SU-DHL-6 (cell line): ENCODE measurements at regions not wholly inside any gene's neighbourhood (a gene's known extent, or its start where the extent isn't known, plus 50 kb on each side); places are given as distances from the start of the nearest gene placed in this dataset.

Experiments
- H2AFZ ChIP-seq: fragments of 200-600 bp; sonication (generic); 2 replicates; pipeline ENCODE4 v1.6.1; 2014; ENCODE audit warnings: low read depth, mild to moderate bottlenecking, moderate library complexity, mixed read lengths, antibody characterized with exemption, low read length; ENCODE audit not compliant: severe bottlenecking
- H3F3A ChIP-seq: fragments of 200-600 bp; shearing (Covaris generic); 2 replicates; pipeline ENCODE4 v1.6.0; 2016; ENCODE audit warnings: antibody characterized with exemption, mild to moderate bottlenecking; ENCODE audit not compliant: insufficient read depth
- H3K27ac ChIP-seq: fragments of 200-600 bp; sonication (generic); 2 replicates; pipeline ENCODE4 v1.5.1; 2016; ENCODE audit warnings: low read depth, mild to moderate bottlenecking, low read length, moderate library complexity, mixed read lengths
- H3K27me3 ChIP-seq: fragments of 200-600 bp; sonication (generic), shearing (Covaris generic); 2 replicates; pipeline ENCODE4 v1.6.0; 2014; ENCODE audit warnings: mild to moderate bottlenecking, low read length
- H3K36me3 ChIP-seq: fragments of 200-600 bp; sonication (generic); 2 replicates; pipeline ENCODE4 v1.6.1; 2014; ENCODE audit warnings: mild to moderate bottlenecking, low read length, mixed read lengths
- H3K4me2 ChIP-seq: fragments of 300-600, 200-600 bp; shearing (Covaris generic), sonication (generic); 2 replicates; pipeline ENCODE4 v1.6.0; 2014; ENCODE audit warnings: low read length, low read depth, mild to moderate bottlenecking; ENCODE audit not compliant: poor library complexity, severe bottlenecking
- H3K4me3 ChIP-seq: fragments of 200-600 bp; sonication (generic); 2 replicates; pipeline ENCODE4 v1.5.1; 2014; ENCODE audit warnings: antibody characterized with exemption, low read length, mild to moderate bottlenecking, mixed read lengths; ENCODE audit not compliant: insufficient read depth, poor library complexity, severe bottlenecking
- H3K79me2 ChIP-seq: fragments of 200-600 bp; sonication (generic); 2 replicates; pipeline ENCODE4 v1.6.1; 2014; ENCODE audit warnings: mild to moderate bottlenecking, low read length, moderate library complexity; ENCODE audit not compliant: insufficient read depth
- H3K9ac ChIP-seq: fragments of 200-600 bp; sonication (generic); 2 replicates; pipeline ENCODE4 v1.7.0; 2014; ENCODE audit warnings: mild to moderate bottlenecking, low read length
- H3K9me2 ChIP-seq: fragments of 200-600 bp; sonication (generic); replicated peaks from 2 replicates; pipeline ENCODE4 v1.6.1; 2014; ENCODE audit warnings: low read length; ENCODE audit not compliant: insufficient read depth
- H3K9me3 ChIP-seq: fragments of 200-600 bp; sonication (generic); 2 replicates; pipeline ENCODE4 v1.6.1; 2014; ENCODE audit warnings: low read length, mixed read lengths; ENCODE audit not compliant: insufficient read depth
- H4K20me1 ChIP-seq: fragments of 200-600 bp; sonication (generic); 2 replicates; pipeline ENCODE4 v1.6.1; 2014; ENCODE audit warnings: low read depth, mild to moderate bottlenecking, antibody characterized with exemption, low read length, moderate library complexity, mixed read lengths
- EZH2phosphoT487 ChIP-seq: fragments of 200-600 bp; sonication (generic), shearing (Covaris generic); conservative IDR thresholded peaks from 2 replicates; pipeline ENCODE4 v1.6.1; 2018; ENCODE audit warnings: mild to moderate bottlenecking, antibody characterized with exemption, low read length, moderate library complexity, mixed read lengths
- TF ChIP-seq, protein P1 (sequence below): fragments of 200-600 bp; sonication (generic); IDR thresholded peaks from one replicate; pipeline ENCODE4 v1.5.1; 2017; ENCODE audit warnings: antibody characterized with exemption, mild to moderate bottlenecking, low read length, moderate library complexity; ENCODE audit not compliant: insufficient read depth, poor library complexity, severe bottlenecking

DNA sequence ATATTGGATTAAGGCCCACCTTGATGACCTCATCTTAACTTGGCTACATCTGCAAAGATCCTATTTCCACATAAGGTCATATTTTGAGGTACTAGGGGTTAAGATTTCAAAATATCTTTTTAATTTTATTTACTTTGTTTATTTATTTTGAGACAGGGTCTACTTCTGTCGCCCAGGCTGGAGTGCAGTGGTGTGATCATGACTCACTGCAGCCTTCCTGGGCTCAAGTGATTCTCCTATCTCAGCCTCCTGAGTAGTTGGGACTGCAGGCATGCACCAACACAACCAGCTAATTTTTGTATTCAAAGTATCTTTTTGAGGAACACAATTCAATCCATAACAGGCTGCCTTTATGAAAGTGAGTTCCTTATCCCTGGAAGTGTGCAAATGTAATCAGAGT, 212.3 kb downstream of the PALM2AKAP2 start:
- no peaks in the 10 kb centered on the region for H3K9me2 ChIP-seq
- no peaks in the 10 kb centered on the region for H3F3A ChIP-seq
- no peaks in the 10 kb centered on the region for H3K36me3 ChIP-seq
- no peak overlapping the region for H3K4me3 ChIP-seq
- peaks cover 11% of the 10 kb centered on the region; the same call in 1 of the 2 replicates for H3K9me3 ChIP-seq
- no peaks in the 10 kb centered on the region for H3K27me3 ChIP-seq
- no peak overlapping the region for H3K27ac ChIP-seq
- H3K4me2 ChIP-seq = no peak overlapping the region
- H3K79me2 ChIP-seq = no peaks in the 10 kb centered on the region
- TF ChIP-seq EZH2phosphoT487 = no peak
- TF ChIP-seq, protein P1, sequence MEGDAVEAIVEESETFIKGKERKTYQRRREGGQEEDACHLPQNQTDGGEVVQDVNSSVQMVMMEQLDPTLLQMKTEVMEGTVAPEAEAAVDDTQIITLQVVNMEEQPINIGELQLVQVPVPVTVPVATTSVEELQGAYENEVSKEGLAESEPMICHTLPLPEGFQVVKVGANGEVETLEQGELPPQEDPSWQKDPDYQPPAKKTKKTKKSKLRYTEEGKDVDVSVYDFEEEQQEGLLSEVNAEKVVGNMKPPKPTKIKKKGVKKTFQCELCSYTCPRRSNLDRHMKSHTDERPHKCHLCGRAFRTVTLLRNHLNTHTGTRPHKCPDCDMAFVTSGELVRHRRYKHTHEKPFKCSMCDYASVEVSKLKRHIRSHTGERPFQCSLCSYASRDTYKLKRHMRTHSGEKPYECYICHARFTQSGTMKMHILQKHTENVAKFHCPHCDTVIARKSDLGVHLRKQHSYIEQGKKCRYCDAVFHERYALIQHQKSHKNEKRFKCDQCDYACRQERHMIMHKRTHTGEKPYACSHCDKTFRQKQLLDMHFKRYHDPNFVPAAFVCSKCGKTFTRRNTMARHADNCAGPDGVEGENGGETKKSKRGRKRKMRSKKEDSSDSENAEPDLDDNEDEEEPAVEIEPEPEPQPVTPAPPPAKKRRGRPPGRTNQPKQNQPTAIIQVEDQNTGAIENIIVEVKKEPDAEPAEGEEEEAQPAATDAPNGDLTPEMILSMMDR = no peak
- H2AFZ ChIP-seq = no peak overlapping the region
- H3K9ac ChIP-seq = no peak overlapping the region
- H4K20me1 ChIP-seq = no peaks in the 10 kb centered on the region

GRCh38 chr9:109993250-109993978, 213.4 kb downstream of the PALM2AKAP2 start:
- Histone ChIP-seq H4K20me1 (no peaks in the 10 kb centered on the region), H3K9me3 (0 out of 2 replicates have a peak, but pooled peaks cover 7% of the 10 kb centered on the region), H3K4me3 (no peak overlapping the region), H3K27ac (no peak overlapping the region), H3K4me2 (no peak overlapping the region), H3F3A (no peaks in the 10 kb centered on the region), H3K36me3 (no peaks in the 10 kb centered on the region), H3K9me2 (no peaks in the 10 kb centered on the region), H3K79me2 (no peaks in the 10 kb centered on the region), H2AFZ (no peak overlapping the region), H3K9ac (no peak overlapping the region), H3K27me3 (no peaks in the 10 kb centered on the region)
- TF ChIP-seq, protein P1 = no peak
- TF ChIP-seq EZH2phosphoT487 = no peak

- Histone ChIP-seq H3K27ac (no peak overlapping the region), H3K36me3 (no peaks in the 10 kb centered on the region), H3K27me3 (no peaks in the 10 kb centered on the region), H3F3A (no peaks in the 10 kb centered on the region), H3K4me2 (no peak overlapping the region), H3K9me2 (no peaks in the 10 kb centered on the region), H3K9me3 (0 out of 2 replicates have a peak, but pooled peaks cover 7% of the 10 kb centered on the region), H2AFZ (no peak overlapping the region), H4K20me1 (no peaks in the 10 kb centered on the region), H3K4me3 (no peak overlapping the region), H3K9ac (no peak overlapping the region), H3K79me2 (no peaks in the 10 kb centered on the region)
- TF ChIP-seq EZH2phosphoT487 = no peak
- TF ChIP-seq, protein P1 = no peak
These were observed 213.8 kb downstream of the C9orf152 start for GRCh38 chr9:109994141-109994540.
